NCI-H774 (cell line): ENCODE measurements at regions not wholly inside any gene's neighbourhood (a gene's known extent, or its start where the extent isn't known, plus 50 kb on each side); places are given as distances from the start of the nearest gene placed in this dataset.

Experiments
- DNase-seq: peaks from one replicate; lab custom pipeline; 2025; lab: John Stamatoyannopoulos, UW

DNA sequence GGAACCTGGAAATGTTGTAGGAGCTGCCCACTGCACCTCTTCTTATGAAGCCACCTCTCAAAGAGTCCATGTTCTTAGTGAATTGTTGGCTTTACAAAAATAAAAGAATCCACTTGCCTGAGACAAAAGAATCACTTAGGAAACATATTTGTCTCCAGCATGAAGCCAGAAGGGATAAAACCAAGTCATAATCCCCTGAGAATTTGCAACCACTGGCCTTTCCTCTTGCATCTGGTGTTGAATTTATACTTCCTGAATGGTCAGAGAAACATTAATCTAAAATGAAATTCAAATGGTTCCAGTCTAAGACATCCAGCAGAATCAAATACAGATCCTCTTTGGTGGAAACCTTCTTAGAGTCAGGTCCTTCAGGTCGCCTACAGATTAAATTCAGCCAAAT lies 192.5 kb upstream of the ECI2 start:
- no peak for DNase-seq

- no peak for DNase-seq
Observed at GRCh38 chr6:4324746-4325145, 189.4 kb upstream of the ECI2 start.

DNA sequence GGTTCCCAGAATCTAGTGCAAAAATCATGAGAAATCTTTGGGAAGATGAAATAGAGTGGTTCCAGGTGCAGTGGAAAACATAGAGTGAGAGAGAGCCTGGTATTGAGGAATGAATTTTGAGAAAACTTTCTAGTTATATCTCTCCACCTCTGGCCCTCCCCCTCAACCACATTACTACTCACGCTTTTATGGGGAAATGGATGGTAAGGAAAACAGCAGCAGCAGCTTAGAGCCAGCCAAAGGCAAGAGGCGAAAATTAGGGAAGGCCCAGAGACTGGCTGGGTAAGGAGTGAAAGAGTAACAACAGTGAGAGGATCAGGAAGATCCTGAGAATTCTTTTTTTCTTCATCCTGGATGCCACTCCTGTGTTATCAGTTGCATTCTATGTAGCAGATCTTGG lies 187.9 kb upstream of the ECI2 start:
- no peak for DNase-seq

GRCh38 chr6:4322846-4323309 lies 187.5 kb upstream of the ECI2 start:
- no peak for DNase-seq

- DNase-seq: no peak
Observed at GRCh38 chr6:4322134-4322845, 186.9 kb upstream of the ECI2 start.

GRCh38 chr6:4320860-4321259 lies 185.5 kb upstream of the ECI2 start:
- DNase-seq: peak; percentile 17

- no peak for DNase-seq
Observed at GRCh38 chr6:4319981-4320683, 184.8 kb upstream of the ECI2 start.

DNA sequence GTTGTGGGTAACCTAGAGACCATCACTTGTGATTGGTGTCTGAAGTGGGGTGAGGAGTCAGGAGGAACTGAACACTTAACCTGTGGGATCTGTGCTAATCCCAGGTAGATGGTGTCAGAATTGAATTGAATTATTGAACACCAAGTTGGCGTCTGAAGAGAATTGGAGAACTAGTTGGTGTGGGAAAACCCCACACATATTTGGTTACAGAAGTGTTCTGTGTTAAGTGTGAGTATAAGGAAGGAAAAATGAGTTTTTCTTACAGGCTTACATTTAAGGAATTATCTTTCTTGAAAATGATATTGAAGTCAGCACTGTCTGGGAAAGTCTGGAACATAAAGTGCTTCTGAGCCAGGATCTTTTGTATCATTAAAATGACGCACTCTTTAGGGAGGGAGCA lies 182.9 kb upstream of the ECI2 start:
- DNase-seq: no peak

- DNase-seq: peak; percentile 52
Observed at GRCh38 chr6:4316867-4317400, 181.6 kb upstream of the ECI2 start.

GRCh38 chr6:4314201-4314707 lies 178.9 kb upstream of the ECI2 start:
- DNase-seq: no peak

DNA sequence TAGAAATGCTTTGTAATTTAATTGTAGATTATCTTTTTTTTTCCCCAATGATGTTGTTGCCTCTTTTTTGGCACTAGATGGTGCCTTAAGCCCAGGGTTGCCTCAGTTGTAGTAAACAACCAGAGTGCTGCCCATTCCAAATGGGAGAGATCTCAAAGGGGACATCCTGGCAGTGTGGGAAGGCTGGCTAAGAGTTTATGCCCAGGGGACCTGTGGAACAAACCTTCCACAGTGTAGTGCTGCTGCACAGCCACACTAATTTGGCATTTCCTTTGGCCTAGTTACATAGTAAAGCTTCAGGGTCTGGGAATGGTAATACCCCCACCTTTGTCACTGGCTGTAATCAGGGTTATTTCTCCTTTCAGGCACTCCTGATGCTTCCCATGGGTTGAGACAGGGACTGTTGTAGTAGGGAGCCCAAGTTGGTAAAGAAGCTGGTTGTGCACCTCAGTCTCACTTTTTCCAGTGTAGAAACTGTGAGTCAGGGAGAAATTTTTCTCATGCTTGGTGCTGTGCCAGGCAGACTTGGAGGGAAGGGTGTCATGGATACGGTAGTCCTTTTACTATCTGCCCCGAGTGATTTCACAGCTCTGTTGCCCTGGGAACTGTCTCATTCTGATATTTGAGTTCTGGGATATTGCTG lies 177.8 kb upstream of the ECI2 start:
- no peak for DNase-seq

DNA sequence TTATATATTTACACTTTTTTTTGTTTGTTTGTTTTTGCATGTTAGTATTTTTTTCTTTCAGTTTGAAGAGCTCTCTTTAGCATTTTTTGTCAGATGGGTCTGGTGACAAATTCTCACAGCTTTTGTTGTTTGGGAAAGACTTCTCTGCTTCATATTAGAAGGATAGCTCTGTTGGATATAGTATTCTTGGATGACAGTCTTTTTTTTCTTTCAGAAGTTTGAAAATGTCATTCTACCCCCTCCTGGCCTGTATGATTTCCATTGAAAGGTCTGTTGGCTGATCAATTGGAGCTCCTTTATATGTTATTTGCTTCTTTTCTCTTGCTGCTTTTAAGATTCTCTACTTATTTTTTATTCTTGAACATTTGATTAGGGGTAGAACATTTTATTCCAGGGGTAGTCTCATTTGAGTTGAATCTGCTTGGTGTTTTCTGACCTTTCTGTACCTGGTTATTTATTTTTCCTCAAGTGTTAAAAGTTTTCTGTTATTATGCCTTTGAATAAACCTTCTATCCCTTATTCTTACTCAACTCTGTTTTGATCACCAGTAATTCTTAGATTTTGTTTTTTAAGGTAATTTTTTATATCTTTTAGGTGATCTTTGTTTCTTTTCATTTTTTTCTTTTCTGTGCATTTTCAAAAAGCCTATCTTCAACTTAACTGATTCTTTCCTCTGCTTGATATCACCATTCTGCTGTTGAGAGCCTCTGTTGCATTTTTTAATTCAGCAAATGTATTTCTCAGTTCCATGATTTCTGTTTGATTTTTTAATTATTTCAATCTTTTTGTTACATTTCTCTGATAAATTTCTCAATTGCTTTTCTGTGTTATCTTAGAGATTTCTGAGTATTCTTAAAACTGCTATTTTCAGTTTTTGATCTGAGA lies 176.8 kb upstream of the ECI2 start:
- DNase-seq: no peak

DNA sequence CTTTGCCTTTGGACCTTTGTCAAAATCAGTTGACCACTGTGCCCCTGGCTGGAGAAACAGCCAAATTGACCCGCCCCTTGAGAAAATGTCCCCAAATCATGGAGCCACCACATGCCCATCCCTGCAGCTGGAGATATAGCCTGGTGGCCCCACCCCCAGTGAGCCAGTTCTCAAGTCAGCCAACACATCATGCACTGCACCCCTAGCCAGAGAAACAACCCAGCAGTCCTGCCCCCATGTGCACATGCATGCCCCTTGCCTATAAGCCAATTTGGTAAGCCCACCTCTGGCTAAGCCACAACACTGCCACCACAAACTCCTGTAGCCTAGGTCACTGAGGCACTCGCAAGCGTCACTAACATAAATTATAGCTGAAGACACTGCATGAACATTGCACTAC lies 174.2 kb upstream of the ECI2 start:
- no peak for DNase-seq

DNA sequence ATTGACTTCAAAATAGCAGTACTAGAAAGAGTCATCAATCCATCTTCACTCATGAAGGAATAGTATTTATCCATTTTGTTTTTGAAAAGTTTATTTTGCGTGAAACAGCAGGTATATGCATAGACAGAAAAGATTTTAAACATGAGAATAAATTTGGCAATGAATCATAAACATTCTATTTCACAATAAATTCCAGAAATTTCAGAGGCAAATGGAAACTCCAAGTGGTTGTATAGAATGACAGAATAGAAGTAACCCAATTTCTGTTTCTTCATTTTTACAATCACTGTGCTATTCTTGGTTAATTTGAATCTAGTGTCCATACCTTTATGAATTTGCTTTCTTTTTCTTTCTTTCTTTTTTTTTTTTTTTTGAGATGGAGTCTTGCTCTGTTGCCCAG lies 173.0 kb upstream of the ECI2 start:
- DNase-seq: no peak

GRCh38 chr6:4304927-4305455 lies 169.6 kb upstream of the ECI2 start:
- no peak for DNase-seq

DNA sequence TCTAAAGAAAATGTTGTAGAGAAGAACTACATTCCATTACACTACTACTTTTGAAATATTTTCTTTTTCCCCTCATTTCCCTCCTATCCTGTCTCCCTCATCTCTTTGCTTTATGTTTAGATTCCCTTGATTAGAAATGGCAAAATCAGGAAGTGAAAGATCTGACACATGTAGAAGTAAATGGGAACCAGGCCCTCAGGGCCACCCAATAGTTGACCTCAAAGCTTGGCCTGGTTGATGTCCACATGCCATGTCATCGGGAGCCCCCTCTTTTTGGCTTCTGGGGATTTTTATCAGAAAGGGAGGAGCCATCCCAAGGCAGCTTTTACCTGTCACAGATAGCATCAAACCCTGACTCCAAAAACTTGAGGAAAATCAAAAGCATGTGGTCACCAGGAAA lies 168.3 kb upstream of the ECI2 start:
- DNase-seq: no peak

DNA sequence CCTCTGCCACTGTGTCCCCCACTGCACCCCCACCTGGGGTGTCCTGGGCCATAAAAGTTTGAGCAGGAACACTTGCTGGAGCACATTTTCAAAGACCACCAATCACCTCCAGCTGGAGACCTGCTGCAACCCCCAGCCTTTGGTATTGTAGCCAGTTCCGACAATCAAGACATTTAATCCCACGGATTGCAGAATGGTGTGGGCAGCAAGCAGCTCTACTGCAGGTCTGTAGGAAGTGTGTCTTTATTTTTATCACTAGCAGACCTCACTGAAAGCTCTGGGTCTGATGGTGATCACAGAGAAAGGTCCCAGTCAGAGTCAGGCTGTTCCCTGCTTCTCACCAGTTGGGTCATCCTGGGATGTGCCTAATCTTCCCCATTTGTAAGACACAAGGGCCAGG lies 167.1 kb upstream of the ECI2 start:
- no peak for DNase-seq

DNA sequence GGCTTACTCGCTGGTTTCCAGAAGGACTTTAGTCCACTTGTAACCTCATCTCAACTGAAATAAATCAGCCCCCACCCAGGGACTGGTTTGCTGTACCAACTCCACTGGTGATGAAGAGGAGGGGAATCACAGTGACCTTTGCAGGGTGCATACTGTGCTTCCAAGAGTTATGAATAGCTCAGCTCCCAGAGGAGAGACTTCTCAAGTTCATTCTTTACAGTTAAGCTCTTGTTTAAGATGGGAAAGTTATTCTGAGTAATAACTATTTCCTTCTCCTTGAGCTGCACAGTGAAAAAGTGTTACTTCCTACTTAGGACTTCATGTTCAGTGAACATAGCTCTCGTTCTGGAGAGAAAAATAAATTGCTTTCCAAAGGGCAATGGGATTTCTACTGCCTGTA lies 166.5 kb upstream of the ECI2 start:
- DNase-seq: no peak

DNA sequence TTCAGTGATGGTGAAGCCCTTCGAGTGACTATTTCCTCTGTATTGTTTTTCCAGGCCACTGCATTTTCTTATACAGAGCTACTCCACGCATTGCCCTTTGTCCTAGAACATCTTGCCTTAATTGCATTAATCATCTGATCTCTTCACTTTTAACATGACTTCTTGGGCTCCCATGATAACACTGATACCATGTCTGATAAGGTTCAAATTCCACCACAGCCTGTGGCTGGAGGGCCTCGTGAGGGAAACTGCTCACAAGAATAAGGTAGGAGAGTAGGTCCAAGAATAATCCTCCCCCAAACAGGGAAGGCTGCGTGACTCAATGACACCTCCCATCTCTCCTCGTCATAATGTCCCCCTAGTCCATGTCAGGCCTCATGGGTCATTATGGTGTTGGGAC lies 165.5 kb upstream of the ECI2 start:
- DNase-seq: no peak

DNA sequence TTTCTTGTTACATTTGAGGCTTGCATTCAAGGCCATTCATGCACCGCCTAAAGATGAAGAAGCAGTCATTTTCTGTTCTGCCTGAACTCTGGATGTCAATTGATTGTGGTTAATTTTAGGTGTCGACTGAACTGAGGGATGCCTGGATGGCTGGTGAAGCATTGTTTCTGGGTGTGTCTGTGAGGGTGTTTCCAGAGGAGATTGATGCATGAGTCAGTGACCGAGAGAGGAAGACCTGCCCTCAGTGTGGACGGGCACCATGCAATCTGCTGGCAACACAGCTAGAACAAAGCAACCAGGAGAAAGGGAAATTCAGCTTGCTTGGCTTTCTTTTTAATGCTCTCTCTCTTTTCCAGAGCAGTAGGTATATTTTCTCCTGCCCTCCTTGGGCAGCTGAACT lies 164.1 kb upstream of the ECI2 start:
- no peak for DNase-seq

DNA sequence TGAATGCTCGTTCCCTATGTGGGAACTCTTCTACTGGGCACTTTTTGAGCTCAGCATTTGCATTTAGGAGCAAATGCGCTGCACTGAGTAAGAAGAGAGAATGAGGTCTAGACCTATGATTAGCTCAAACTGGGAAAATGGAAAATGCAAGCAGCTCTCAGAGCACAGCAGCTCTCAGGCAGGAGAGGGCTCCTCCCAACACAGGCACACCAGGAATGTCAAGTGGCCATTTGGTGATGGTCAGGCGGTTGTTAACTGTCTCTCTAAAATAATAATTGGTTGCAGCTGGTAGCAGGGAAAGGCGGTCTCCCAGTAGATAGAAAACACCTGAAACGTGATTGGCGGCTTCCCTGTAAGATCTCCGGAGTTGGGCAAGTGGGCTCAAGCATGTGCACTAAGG lies 162.0 kb upstream of the ECI2 start:
- DNase-seq: no peak

GRCh38 chr6:4296552-4296951 lies 161.2 kb upstream of the ECI2 start:
- DNase-seq: no peak
